ENCODE measurements at regions not wholly inside any gene's neighbourhood (a gene's known extent, or its start where the extent isn't known, plus 50 kb on each side); places are given as distances from the start of the nearest gene placed in this dataset.

DNA sequence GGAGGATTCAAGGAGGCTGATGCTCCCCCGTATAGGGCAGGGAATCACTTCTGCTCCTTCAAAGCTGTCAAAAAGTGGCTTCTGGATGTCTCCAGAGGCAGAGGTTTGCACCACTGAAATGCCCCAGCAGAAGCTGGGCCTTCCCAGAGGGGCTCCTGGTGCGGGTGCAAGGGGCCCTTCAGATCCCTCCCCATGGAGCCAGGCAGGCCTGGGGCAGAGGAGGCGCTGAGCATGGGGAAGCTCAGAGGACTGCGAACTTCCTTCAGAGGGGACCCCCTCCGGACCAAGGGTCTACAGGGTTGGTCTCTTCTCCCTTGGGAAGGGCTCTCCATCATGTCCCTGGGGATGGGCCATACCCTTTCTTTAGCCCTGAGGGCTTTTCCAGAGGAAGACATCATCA, 341.2 kb downstream of the DYSF start:
- H3K27ac ChIP-seq (ENCODE audit: low read length) = no peak overlapping the region
- intact Hi-C loops (cut with micrococcal nuclease; ENCODE audit: unreplicated experiment) = no loop called here
- no peak for TF ChIP-seq POLR2AphosphoS5 (IDR thresholded peaks at IDR 0.05; ENCODE audit: low read depth, low read length)
- no peak for TF ChIP-seq SIN3A (IDR thresholded peaks at IDR 0.05; ENCODE audit: borderline replicate concordance, insufficient read depth, low read depth, low read length)
- TF ChIP-seq, protein P1, sequence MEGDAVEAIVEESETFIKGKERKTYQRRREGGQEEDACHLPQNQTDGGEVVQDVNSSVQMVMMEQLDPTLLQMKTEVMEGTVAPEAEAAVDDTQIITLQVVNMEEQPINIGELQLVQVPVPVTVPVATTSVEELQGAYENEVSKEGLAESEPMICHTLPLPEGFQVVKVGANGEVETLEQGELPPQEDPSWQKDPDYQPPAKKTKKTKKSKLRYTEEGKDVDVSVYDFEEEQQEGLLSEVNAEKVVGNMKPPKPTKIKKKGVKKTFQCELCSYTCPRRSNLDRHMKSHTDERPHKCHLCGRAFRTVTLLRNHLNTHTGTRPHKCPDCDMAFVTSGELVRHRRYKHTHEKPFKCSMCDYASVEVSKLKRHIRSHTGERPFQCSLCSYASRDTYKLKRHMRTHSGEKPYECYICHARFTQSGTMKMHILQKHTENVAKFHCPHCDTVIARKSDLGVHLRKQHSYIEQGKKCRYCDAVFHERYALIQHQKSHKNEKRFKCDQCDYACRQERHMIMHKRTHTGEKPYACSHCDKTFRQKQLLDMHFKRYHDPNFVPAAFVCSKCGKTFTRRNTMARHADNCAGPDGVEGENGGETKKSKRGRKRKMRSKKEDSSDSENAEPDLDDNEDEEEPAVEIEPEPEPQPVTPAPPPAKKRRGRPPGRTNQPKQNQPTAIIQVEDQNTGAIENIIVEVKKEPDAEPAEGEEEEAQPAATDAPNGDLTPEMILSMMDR (IDR thresholded peaks at IDR 0.05) = no peak
- no peaks in the 10 kb centered on the region for H3K9me3 ChIP-seq (ENCODE audit: control insufficient read depth, insufficient read depth, low read depth, low read length)
- ChIA-PET CTCF (interaction anchor here (0.6 to 1.3 kb wide), 3 partner anchors 86 to 129 kb away, joined by 3 to 4 read pairs (median 3); no protein-coding TSS in a partner anchor), POLR2A (interaction anchor here (0.6 to 1.1 kb wide), 4 partner anchors 14 to 723 kb away, joined by 5 to 15 read pairs (median 8); no protein-coding TSS in a partner anchor)
- no peaks in the 10 kb centered on the region for H3K36me3 ChIP-seq (ENCODE audit: control insufficient read depth, insufficient read depth, low read length)
- no peak overlapping the region for H3K4me3 ChIP-seq (ENCODE audit: low read depth in 2 of 2, low read length in 2 of 2)
- BruUV-seq (replicated peaks) = no TSS peak
- ATAC-seq = no peak
- DNase-seq (ENCODE audit: low read depth, low spot score) = no peak
- peaks cover 27% of the 10 kb centered on the region for H3K4me1 ChIP-seq (ENCODE audit: control insufficient read depth, insufficient read depth, low read length)
- no peaks in the 10 kb centered on the region for H3K27me3 ChIP-seq (ENCODE audit: control insufficient read depth, insufficient read depth, low read length)
- in situ Hi-C loops (cut with HindIII; ENCODE audit: low pct_unique_long_range_greater_than_20kb, low sequenced_read_pairs) = no loop called here

DNA sequence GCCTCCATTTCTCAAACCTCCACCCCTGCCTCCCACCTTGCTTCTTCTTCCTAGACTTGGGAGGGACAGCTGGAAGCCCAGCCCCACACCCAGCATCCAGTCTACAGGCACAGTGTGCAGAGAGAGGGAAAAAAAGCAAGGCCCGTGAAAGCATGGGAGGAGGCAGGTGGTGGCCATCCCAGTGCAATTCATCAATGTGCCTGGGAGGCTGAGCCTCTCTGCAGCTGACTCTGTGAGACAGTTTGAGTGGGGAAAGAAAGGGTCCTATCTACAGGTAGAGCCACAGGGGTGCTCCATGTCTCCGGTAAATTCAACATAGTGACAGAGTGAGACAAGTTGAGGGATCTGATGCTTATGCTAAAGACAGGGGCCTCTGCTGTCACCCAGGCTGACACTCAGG, 340.6 kb downstream of the DYSF start:
- Histone ChIP-seq H3K9me3 (ENCODE audit: control insufficient read depth, insufficient read depth, low read depth, low read length) (no peaks in the 10 kb centered on the region), H3K27me3 (ENCODE audit: control insufficient read depth, insufficient read depth, low read length) (no peaks in the 10 kb centered on the region), H3K4me1 (ENCODE audit: control insufficient read depth, insufficient read depth, low read length) (peaks cover 27% of the 10 kb centered on the region), H3K4me3 (ENCODE audit: low read depth in 2 of 2, low read length in 2 of 2) (no peak overlapping the region), H3K36me3 (ENCODE audit: control insufficient read depth, insufficient read depth, low read length) (no peaks in the 10 kb centered on the region), H3K27ac (ENCODE audit: low read length) (no peak overlapping the region)
- no TSS peak for BruUV-seq (replicated peaks)
- intact Hi-C loops (cut with micrococcal nuclease; ENCODE audit: unreplicated experiment) = no loop called here
- TF ChIP-seq REST (IDR thresholded peaks at IDR 0.05; ENCODE audit: insufficient read depth in 1 of 2, low read depth in 2 of 2, low read length in 1 of 2) (no peak), POLR2AphosphoS5 (IDR thresholded peaks at IDR 0.05; ENCODE audit: low read depth, low read length) (no peak), SIN3A (IDR thresholded peaks at IDR 0.05; ENCODE audit: borderline replicate concordance, insufficient read depth, low read depth, low read length) (no peak), TCF7L2 (IDR thresholded peaks at IDR 0.05; ENCODE audit: low read depth, low read length) (no peak)
- ChIA-PET POLR2A (no interaction called here), CTCF (no interaction called here)
- ATAC-seq = no peak
- in situ Hi-C loops (cut with HindIII; ENCODE audit: low pct_unique_long_range_greater_than_20kb, low sequenced_read_pairs) = no loop called here
- DNase-seq (ENCODE audit: low read depth, low spot score) = no peak

DNA sequence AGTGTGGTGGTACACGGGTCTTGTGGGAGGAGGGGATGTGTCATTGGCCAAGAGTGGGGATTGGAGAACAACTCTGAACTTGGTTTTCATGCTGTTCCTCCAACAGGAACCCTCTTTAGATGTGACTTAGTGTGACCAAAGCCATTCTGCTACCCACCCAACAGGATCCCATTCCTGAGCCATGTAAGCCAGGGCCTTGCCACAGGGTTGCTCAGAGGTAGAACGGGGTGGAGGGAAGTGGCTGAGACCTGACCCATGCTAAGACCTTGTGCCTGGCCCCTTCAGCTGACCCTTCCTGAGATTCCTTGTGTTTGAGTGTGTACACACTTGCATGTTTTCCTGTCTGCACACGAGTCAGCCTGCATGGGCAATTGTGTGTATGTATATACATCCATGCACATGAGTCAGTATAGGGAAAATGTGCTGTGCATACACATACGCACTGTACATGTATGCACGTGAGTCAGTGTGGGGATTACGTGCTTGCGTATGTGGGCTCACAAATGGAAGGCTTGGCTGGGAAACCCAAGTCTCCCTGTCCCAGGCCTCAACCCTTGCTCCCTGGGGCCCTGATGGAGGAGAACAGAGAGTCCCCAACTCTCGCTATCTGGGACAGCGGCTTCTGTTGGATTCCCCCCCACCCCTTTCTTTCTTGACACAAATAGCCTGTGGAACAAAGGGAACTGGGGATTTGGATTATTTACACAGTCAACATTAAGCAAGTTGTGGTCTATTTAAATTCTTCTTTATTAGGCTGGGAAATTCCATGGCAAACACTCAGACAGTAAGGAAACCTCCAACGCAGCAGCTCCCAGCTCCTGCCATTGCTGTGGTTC, 339.8 kb downstream of the DYSF start:
- CTCF ChIA-PET = interaction anchor here (0.7 kb wide), 1 partner anchor 671 kb away, joined by 3 read pairs; no protein-coding TSS in a partner anchor
- Histone ChIP-seq H3K4me1 (ENCODE audit: control insufficient read depth, insufficient read depth, low read length) (peaks cover 27% of the 10 kb centered on the region), H3K4me3 (ENCODE audit: low read depth in 2 of 2, low read length in 2 of 2) (no peak overlapping the region), H3K27ac (ENCODE audit: low read length) (no peak overlapping the region), H3K27me3 (ENCODE audit: control insufficient read depth, insufficient read depth, low read length) (no peaks in the 10 kb centered on the region), H3K9me3 (ENCODE audit: control insufficient read depth, insufficient read depth, low read depth, low read length) (no peaks in the 10 kb centered on the region), H3K36me3 (ENCODE audit: control insufficient read depth, insufficient read depth, low read length) (no peaks in the 10 kb centered on the region)
- no peak for ATAC-seq
- intact Hi-C loops (cut with micrococcal nuclease; ENCODE audit: unreplicated experiment) = no loop called here
- BruUV-seq (replicated peaks) = no TSS peak
- in situ Hi-C loops (cut with HindIII; ENCODE audit: low pct_unique_long_range_greater_than_20kb, low sequenced_read_pairs) = no loop called here
- TF ChIP-seq, protein P1 (IDR thresholded peaks at IDR 0.05) = no peak
- TF ChIP-seq REST (IDR thresholded peaks at IDR 0.05; ENCODE audit: insufficient read depth in 1 of 2, low read depth in 2 of 2, low read length in 1 of 2) (no peak), POLR2AphosphoS5 (IDR thresholded peaks at IDR 0.05; ENCODE audit: low read depth, low read length) (no peak), TCF7L2 (IDR thresholded peaks at IDR 0.05; ENCODE audit: low read depth, low read length) (peak; percentile 63; the same call in 1 of the 2 replicates), SIN3A (IDR thresholded peaks at IDR 0.05; ENCODE audit: borderline replicate concordance, insufficient read depth, low read depth, low read length) (no peak)
- DNase-seq (ENCODE audit: low read depth, low spot score) = no peak
- POLR2A ChIA-PET = no interaction called here
